Activated CD4-positive, alpha-beta T cell treated with anti-CD3 and anti-CD28 coated beads for 36 hours (primary cell): ENCODE measurements at regions not wholly inside any gene's neighbourhood (a gene's known extent, or its start where the extent isn't known, plus 50 kb on each side); places are given as distances from the start of the nearest gene placed in this dataset.
A peak's percentile ranks its signal among the peaks of the same experiment; 100 is the strongest.

Experiments
- ATAC-seq: fragments of 200-7000 bp; cut with Tn5 transposase; one replicate; pipeline ENCODE4 v1.10.0; 2021; ENCODE audit warnings: mild to moderate bottlenecking, moderate library complexity
- CTCF ChIA-PET: fragments of 350-600 bp; sonication (Branson Sonifier 250); formaldehyde crosslinking; loops from one replicate; lab custom pipeline; 2021; ENCODE audit warnings: antibody characterized with exemption; lab: Charles Lee
- POLR2A ChIA-PET: fragments of 350-600 bp; sonication (Branson Sonifier 250); formaldehyde crosslinking; loops from one replicate; lab custom pipeline; 2021; ENCODE audit warnings: antibody characterized with exemption, inconsistent platforms; lab: Charles Lee
- DNase-seq: peaks from one replicate; pipeline ENCODE4 v3.0.0-alpha.2; 2020
- H3K27ac Mint-ChIP-seq: one replicate; pipeline ENCODE4 v1.8.0; 2021; ENCODE audit warnings: mixed read lengths
- H3K27me3 Mint-ChIP-seq: one replicate; pipeline ENCODE4 v1.8.0; 2021; ENCODE audit warnings: mixed read lengths
- H3K36me3 Mint-ChIP-seq: one replicate; pipeline ENCODE4 v1.8.0; 2021; ENCODE audit warnings: low read depth, mixed read lengths
- H3K4me1 Mint-ChIP-seq: one replicate; pipeline ENCODE4 v1.8.0; 2021; ENCODE audit warnings: mixed read lengths
- H3K4me3 Mint-ChIP-seq: one replicate; pipeline ENCODE4 v1.8.0; 2021; ENCODE audit warnings: mild to moderate bottlenecking, moderate library complexity, mixed read lengths
- H3K9me3 Mint-ChIP-seq: one replicate; pipeline ENCODE4 v1.8.0; 2021; ENCODE audit warnings: low read depth, mixed read lengths
- intact Hi-C, 2 experiments: fragments of 100-400 bp; cut with DNase I in 1 of 2; cut with micrococcal nuclease in 1 of 2; formaldehyde crosslinking; loops; one replicate each; pipeline versions ENCODE4 v1.14.2 to v1.15.1; 2022 to 2024; cut with DNase I, micrococcal nuclease

- peaks cover 66% of the 10 kb centered on the region for H3K4me1 Mint-ChIP-seq
Observed at GRCh38 chr1:23627069-23627735, 64.4 kb upstream of the RPL11 start.

GRCh38 chr1:23625929-23626535 is 65.6 kb upstream of the RPL11 start:
- peaks cover 73% of the 10 kb centered on the region for H3K4me1 Mint-ChIP-seq
- peaks cover 9% of the 10 kb centered on the region for H3K9me3 Mint-ChIP-seq
- H3K27ac Mint-ChIP-seq: no peak overlapping the region
- ATAC-seq: no peak
- H3K4me3 Mint-ChIP-seq: peak overlapping the region; percentile 82
- intact Hi-C loops: no loop called here
- no peak for DNase-seq
- POLR2A ChIA-PET: no interaction called here
- H3K36me3 Mint-ChIP-seq: peaks cover 7% of the 10 kb centered on the region
- CTCF ChIA-PET: interaction anchor here (2.7 kb wide), 1 partner anchor 9 kb away, joined by 21 read pairs; no protein-coding TSS in a partner anchor
- H3K27me3 Mint-ChIP-seq: no peaks in the 10 kb centered on the region

More at GRCh38 chr1:23627069-23627735, 64.4 kb upstream of the RPL11 start:
- peak; percentile 43 for DNase-seq
- H3K9me3 Mint-ChIP-seq: peaks cover 9% of the 10 kb centered on the region
- peaks cover 7% of the 10 kb centered on the region for H3K36me3 Mint-ChIP-seq
- intact Hi-C loops: no loop called here
- POLR2A ChIA-PET: interaction anchor here (0.7 to 1.0 kb wide), 2 partner anchors 74 to 95 kb away, joined by 3 to 4 read pairs; no protein-coding TSS in a partner anchor
- H3K4me3 Mint-ChIP-seq: peak overlapping the region; percentile 82
- ATAC-seq: peak; percentile 36
- CTCF ChIA-PET: interaction anchor here (0.7 to 1.5 kb wide), 7 partner anchors 10 to 130 kb away, joined by 3 to 9 read pairs (median 4); no protein-coding TSS in a partner anchor
- H3K27me3 Mint-ChIP-seq: no peaks in the 10 kb centered on the region
- peak overlapping the region; percentile 88 for H3K27ac Mint-ChIP-seq

GRCh38 chr1:23625459-23625858 is 66.1 kb upstream of the RPL11 start:
- CTCF ChIA-PET: interaction anchor here (2.7 kb wide), 1 partner anchor 9 kb away, joined by 21 read pairs; no protein-coding TSS in a partner anchor
- H3K4me3 Mint-ChIP-seq: no peak overlapping the region
- DNase-seq: no peak
- POLR2A ChIA-PET: interaction anchor here (0.7 kb wide), 1 partner anchor 18 kb away, joined by 6 read pairs; no protein-coding TSS in a partner anchor
- H3K27me3 Mint-ChIP-seq: no peaks in the 10 kb centered on the region
- no peak overlapping the region for H3K27ac Mint-ChIP-seq
- H3K9me3 Mint-ChIP-seq: peaks cover 9% of the 10 kb centered on the region
- ATAC-seq: no peak
- peaks cover 7% of the 10 kb centered on the region for H3K36me3 Mint-ChIP-seq
- peaks cover 76% of the 10 kb centered on the region for H3K4me1 Mint-ChIP-seq
- intact Hi-C loops: no loop called here

GRCh38 chr1:23624440-23624839 is 65.1 kb upstream of the ID3 start:
- ATAC-seq (peak; percentile 73), DNase-seq (peak; percentile 83)
- intact Hi-C loops: loop anchor here (1.0 to 5.0 kb wide), 2 partner anchors 47 to 70 kb away; no protein-coding TSS in a partner anchor
- Mint-ChIP-seq H3K27me3 (no peaks in the 10 kb centered on the region), H3K36me3 (peaks cover 7% of the 10 kb centered on the region), H3K4me3 (peak overlapping the region; percentile 2), H3K4me1 (peaks cover 79% of the 10 kb centered on the region), H3K27ac (peak overlapping the region; percentile 89), H3K9me3 (peaks cover 9% of the 10 kb centered on the region)
- POLR2A ChIA-PET: interaction anchor here (0.7 to 1.5 kb wide), 3 partner anchors 11 to 70 kb away, joined by 4 to 5 read pairs (median 4); no protein-coding TSS in a partner anchor
- CTCF ChIA-PET: interaction anchor here (0.5 to 2.7 kb wide), 9 partner anchors 10 to 96 kb away, joined by 3 to 21 read pairs (median 4); no protein-coding TSS in a partner anchor

GRCh38 chr1:23622284-23622683 is 63.0 kb upstream of the ID3 start:
- peaks cover 15% of the 10 kb centered on the region for H3K9me3 Mint-ChIP-seq
- peaks cover 85% of the 10 kb centered on the region for H3K4me1 Mint-ChIP-seq
- H3K4me3 Mint-ChIP-seq: no peak overlapping the region
- no peak overlapping the region for H3K27ac Mint-ChIP-seq
- no peaks in the 10 kb centered on the region for H3K27me3 Mint-ChIP-seq
- ChIA-PET CTCF (interaction anchor here (1.1 to 3.1 kb wide), 5 partner anchors 10 to 68 kb away, joined by 3 to 15 read pairs (median 6); no protein-coding TSS in a partner anchor), POLR2A (no interaction called here)
- intact Hi-C loops: loop anchor here in 1 of 2 experiments (5.0 kb wide), 1 partner anchor 45 kb away; no protein-coding TSS in a partner anchor
- DNase-seq: no peak
- ATAC-seq: no peak
- peaks cover 11% of the 10 kb centered on the region for H3K36me3 Mint-ChIP-seq

GRCh38 chr1:23620605-23621004 is 61.3 kb upstream of the ID3 start:
- ChIA-PET CTCF (interaction anchor here (1.0 to 3.1 kb wide), 10 partner anchors 8 to 324 kb away, joined by 3 to 15 read pairs (median 6); no protein-coding TSS in a partner anchor), POLR2A (interaction anchor here (0.5 to 1.6 kb wide), 2 partner anchors 22 to 62 kb away, joined by 3 to 5 read pairs; no protein-coding TSS in a partner anchor)
- Mint-ChIP-seq H3K4me1 (peaks cover 85% of the 10 kb centered on the region), H3K27ac (peak overlapping the region; percentile 68), H3K9me3 (peaks cover 10% of the 10 kb centered on the region), H3K36me3 (peaks cover 8% of the 10 kb centered on the region), H3K27me3 (no peaks in the 10 kb centered on the region), H3K4me3 (peak overlapping the region; percentile 26)
- intact Hi-C loops: loop anchor here in 1 of 2 experiments (5.0 kb wide), 1 partner anchor 43 kb away; no protein-coding TSS in a partner anchor
- DNase-seq: no peak
- ATAC-seq: no peak

GRCh38 chr1:23619299-23620188 is 60.2 kb upstream of the ID3 start:
- Mint-ChIP-seq H3K4me1 (peaks cover 89% of the 10 kb centered on the region), H3K4me3 (peak overlapping the region; percentile 60), H3K27me3 (no peaks in the 10 kb centered on the region), H3K9me3 (peaks cover 9% of the 10 kb centered on the region), H3K27ac (peak overlapping the region; percentile 79), H3K36me3 (peaks cover 7% of the 10 kb centered on the region)
- DNase-seq (peak; percentile 90), ATAC-seq (peak; percentile 68)
- POLR2A ChIA-PET: interaction anchor here (0.8 to 1.3 kb wide), 4 partner anchors 22 to 71 kb away, joined by 3 to 4 read pairs (median 3); partner anchors contain the start of gene ID3
- CTCF ChIA-PET: interaction anchor here (0.5 to 3.1 kb wide), 11 partner anchors 14 to 521 kb away, joined by 3 to 15 read pairs (median 4); partner anchors contain the start of gene RPL11
- intact Hi-C loops: loop anchor here (1.0 to 5.0 kb wide), 7 partner anchors 15 to 1348 kb away; partner anchors contain the start of gene HNRNPR (in 1 of the 2)

- Mint-ChIP-seq H3K36me3 (peaks cover 4% of the 10 kb centered on the region), H3K4me3 (peak overlapping the region; percentile 58), H3K4me1 (peaks cover 89% of the 10 kb centered on the region), H3K9me3 (peaks cover 6% of the 10 kb centered on the region), H3K27ac (peak overlapping the region; percentile 79), H3K27me3 (no peaks in the 10 kb centered on the region)
- ATAC-seq: no peak
- DNase-seq: no peak
- POLR2A ChIA-PET: interaction anchor here (0.8 to 1.3 kb wide), 2 partner anchors 21 to 72 kb away, joined by 3 to 4 read pairs; no protein-coding TSS in a partner anchor
- CTCF ChIA-PET: interaction anchor here (0.8 to 1.7 kb wide), 6 partner anchors 16 to 75 kb away, joined by 3 to 7 read pairs (median 4); partner anchors contain the start of gene RPL11
- intact Hi-C loops: loop anchor here (1.0 to 5.0 kb wide), 6 partner anchors 14 to 1349 kb away; partner anchors contain the start of gene HNRNPR (in 1 of the 2)
Observed at GRCh38 chr1:23618586-23619083, 59.3 kb upstream of the ID3 start.

- ATAC-seq: peak; percentile 36
- peaks cover 6% of the 10 kb centered on the region for H3K9me3 Mint-ChIP-seq
- no peak overlapping the region for H3K4me3 Mint-ChIP-seq
- POLR2A ChIA-PET: no interaction called here
- peaks cover 4% of the 10 kb centered on the region for H3K36me3 Mint-ChIP-seq
- intact Hi-C loops: loop anchor here in 1 of 2 experiments (5.0 kb wide), 2 partner anchors 275 to 1350 kb away; partner anchors contain the start of gene HNRNPR
- H3K27ac Mint-ChIP-seq: peak overlapping the region; percentile 89
- peak; percentile 61 for DNase-seq
- CTCF ChIA-PET: interaction anchor here (0.7 to 1.2 kb wide), 6 partner anchors 12 to 73 kb away, joined by 3 to 4 read pairs (median 4); no protein-coding TSS in a partner anchor
- H3K4me1 Mint-ChIP-seq: peaks cover 94% of the 10 kb centered on the region
- no peaks in the 10 kb centered on the region for H3K27me3 Mint-ChIP-seq
Observed at GRCh38 chr1:23617084-23617521, 57.8 kb upstream of the ID3 start.
